HG03135 (cell line): ENCODE measurements at regions not wholly inside any gene's neighbourhood (a gene's known extent, or its start where the extent isn't known, plus 50 kb on each side); places are given as distances from the start of the nearest gene placed in this dataset.

Experiments
- ATAC-seq: cut with Tn5 transposase; IDR thresholded peaks from one replicate; pipeline ENCODE4 v1.9.1; 2021; ENCODE audit warnings: mild to moderate bottlenecking, moderate library complexity; ENCODE audit not compliant: unreplicated experiment

DNA sequence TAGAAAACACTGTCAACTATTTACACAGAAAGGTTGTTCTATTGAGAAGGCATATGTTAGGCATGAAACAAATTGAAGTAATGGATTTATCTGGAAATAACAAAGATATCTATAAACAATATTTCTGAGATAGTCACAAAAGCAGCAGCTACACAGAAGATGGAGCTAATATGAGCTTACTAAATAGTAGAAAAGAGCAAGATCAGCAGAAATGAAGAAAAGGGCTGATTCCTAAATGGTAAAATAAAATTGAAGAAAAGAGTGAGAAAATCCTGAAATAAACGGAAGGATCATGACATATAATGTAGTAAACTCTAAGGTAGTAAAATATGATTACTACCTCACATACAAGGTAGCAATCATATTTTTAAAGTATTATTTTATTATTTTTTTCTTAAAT is 1263.9 kb downstream of the FSCB start:
- no peak for ATAC-seq

DNA sequence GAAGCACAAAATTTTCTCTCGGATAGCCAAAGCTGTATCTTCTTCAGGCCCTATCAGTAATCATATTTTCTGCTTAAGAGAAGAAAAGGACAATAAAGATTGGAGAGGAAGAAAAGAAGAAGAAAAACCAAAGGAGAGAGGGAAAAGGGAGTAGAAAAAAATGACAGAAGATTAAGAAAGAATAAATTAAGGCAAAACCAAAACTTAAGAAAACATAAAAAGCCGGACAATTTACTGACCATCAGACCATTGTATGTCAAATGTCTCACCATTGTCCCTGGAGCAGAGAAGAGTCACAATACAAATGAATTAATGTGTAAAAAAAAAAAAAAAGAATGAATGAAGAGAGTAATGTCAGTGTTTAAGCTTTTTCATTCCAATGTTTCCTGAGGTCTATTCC is 1274.8 kb downstream of the FSCB start:
- ATAC-seq, result no peak

DNA sequence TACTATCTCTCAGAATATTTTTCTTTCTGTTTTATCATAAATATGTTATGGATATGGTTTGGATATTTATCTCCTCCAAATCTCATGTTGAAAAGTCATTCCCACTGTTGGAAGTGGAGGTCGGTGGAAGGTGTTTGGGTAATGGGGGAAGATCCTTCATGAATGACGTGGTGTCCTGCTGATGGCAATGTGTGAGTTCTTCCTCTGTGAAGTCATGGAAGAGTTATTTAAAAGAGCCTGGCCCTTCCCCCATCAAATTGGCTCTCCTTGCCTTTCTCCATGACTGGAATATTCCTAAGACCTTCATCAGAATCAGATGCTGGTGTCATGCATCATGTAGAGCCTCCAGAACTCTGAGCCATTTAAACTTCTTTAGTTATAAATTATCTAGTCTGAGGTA is 1291.6 kb downstream of the FSCB start:
- no peak for ATAC-seq

DNA sequence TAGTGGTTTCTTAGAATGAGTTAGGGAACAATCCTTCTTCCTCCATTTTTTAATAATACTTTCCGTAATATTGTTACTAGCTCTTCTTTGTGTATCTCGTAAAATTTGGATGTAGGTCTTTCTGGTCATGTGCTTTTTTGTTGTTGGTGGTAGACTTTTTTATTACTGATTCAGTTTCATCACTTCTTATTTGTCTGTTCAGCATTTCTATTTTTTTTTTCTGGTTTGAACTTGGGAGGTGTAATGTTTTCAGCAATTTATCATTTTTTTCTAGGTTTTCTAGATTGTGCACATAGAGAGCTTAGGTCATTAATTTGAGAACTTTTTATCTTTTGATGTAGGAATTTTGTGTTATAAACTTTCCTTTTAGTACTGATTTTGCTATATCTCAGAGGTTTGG is 1299.9 kb downstream of the FSCB start:
- no peak for ATAC-seq

DNA sequence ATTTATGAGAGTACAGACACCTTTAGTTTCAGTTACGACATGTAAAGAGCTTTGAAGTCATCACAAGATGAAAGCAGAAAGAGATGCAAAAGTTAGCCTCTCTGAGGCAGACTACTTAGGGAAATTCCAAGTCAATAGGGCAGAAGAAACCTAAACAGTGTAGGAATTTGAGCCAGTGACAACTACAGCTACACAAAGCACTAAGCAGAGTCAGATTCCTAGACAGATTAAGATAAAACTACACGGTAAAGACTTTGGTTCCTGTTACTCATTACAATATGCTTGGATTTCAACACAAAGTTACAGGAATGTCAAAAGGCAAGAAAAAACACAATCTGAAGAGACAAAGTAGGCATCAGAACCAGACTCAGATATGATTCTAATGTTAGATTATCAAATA is 1302.3 kb downstream of the FSCB start:
- ATAC-seq, result no peak

DNA sequence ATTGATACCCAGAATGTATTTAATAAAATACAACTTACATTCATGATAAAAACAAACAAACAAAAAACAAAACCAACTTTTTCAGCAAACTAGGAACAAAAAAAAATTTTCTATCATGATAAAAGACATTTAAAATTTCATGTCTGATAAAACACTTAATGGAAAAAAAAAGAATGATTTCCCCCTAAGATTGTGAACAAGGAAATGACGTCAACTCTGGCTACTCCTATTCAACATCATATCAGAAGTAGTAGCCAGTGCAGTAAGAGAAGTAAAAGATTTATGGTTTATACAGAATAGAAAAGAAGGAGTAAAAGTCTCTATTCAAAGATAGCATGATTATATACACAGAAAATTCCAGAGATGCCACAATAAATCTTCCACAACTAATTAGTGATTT is 1306.6 kb downstream of the FSCB start:
- no peak for ATAC-seq

DNA sequence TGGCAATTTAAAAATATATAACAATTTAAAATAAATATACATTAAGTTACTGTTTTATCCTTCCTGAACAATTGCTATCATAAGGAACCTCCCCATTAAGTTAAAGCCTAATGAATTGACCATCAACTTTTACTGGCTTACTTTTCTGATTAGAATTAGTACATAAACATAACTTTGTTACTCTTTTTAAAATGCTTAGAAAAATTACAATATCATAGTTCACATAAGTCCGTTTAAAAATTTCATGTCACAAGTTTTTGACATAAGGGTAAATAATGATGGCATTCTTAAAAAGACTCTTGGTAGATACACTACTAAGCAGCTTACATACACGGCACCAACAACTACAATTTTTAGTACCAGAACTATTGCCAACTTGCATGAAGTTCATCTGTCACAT is 1308.6 kb downstream of the FSCB start:
- ATAC-seq, result no peak

DNA sequence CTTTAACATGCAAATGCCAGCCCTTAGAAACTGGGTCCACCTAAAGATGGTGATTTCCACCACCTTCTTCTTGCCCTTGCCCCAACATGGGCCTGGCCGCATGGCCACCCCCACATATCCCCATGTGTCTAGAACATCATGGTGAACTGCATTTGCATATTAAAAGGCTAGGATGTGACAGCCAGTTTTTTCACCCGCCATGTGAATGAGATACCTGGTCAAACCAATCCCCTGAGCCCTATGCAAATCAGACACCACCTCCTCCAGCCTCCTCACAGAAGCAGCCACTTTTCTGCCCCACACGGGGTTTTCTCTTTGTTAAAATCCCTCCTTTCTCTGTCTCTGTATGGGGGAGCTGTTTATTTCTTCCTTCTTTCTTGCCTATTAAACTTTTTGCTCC is 1322.5 kb downstream of the FSCB start:
- ATAC-seq, result no peak

DNA sequence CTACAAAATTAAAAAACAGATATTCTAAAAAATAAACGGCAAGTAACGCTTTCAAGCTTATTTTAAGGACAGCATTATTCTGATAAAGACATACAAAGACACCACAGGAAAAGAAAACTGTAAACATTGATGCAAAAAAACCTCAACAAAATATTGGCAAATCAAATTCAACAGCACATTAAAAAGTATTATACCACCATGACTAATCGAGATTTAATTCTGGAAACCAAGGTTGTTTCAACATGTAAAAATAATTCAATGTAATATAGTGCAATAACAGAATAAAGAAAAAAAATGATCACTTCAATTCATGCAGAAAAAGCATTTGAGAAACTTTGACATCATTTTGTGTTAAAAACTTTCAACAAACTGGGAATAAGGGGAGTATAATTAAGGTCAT is 1323.2 kb downstream of the FSCB start:
- ATAC-seq, result no peak

DNA sequence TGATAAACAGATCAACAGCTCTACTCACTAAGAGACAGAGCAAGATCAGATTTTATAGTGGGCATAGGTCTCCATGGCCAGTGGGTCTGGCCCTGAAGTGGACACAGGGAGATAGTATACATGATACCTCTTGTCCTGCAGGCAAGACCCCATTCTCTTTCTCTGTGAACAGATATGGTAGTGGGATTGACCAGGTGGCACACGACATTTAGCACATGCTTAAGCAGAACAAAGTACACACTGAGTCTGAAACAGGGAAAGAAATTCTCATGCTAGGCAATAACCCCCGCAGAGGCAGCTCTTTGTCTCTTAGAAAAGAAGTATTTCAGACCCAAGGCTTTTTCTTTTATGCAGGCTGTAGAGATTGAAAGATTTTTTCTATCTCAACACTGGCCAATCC is 1331.2 kb downstream of the FSCB start:
- no peak for ATAC-seq

DNA sequence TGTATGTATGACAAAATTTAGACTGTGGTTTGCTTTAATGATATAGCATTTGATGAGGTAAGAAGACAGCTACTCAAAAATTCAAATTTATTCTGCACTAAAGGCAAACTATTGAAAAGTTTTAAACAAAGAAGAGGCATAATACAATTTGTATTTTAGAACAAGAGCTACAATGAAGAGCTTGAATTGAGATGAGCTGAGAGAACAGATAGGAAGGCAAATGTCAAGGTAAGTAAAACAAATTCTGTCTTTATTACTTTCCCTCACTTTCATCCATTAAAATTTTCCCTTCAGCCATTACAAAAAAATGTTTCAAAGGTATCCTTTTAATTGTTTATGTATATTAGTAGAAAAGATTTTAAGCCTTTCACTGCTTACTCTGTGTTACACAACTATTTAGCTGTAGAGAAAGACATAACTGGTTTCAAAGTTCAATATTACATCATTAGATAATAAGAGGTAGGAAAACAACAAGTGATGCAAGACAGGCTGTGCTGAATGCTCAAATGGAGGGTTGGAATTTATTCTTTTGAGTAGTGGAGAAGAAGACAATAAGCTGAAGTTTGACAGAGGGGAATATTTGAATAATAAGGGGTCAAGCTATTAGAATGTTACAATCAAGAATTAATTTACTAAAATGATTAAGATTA is 1334.1 kb downstream of the FSCB start:
- ATAC-seq, result no peak

DNA sequence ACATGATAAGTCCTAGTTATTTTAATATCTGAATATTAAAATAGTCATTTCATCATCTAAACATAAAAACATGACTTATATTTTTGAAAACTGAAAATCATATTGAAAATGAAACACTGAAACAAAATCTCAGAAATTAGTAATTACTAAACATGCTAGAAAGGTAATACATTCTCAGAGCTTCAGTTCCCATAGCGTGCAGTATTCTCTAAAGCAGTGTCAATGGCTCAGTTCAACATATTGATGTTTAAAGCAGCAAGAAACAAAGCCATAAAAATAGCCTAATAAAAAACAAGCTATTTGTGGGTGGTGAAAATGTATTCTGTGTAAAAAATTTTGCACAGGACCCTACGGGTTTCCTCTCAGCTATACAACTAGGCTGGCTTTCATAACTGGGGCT is 1337.4 kb downstream of the FSCB start:
- no peak for ATAC-seq

DNA sequence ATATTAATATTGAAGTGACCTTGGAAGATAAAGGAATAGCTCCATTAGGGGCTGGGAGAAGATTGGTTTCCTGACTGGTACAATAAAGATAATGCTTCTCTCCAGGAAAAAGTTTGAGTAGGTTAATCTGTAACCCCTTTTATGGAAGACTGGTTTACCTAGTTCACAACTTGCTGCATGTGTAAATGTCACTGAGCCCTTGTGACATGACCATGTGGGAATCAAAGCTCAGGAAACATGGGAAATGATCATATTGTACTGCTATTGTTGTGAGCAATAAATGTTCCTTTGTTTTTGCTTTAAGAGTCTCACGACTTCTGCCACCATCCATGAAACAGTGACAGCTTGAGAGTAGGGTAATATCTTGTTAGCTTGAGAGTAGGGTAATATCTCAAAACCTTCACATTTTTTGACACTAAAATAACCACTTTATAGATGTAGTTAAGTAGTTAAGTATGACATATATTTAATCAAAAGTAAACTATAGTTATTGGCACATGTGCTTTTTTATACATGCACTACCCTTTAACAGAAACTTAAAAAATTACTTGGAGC is 1338.6 kb downstream of the FSCB start:
- ATAC-seq, result no peak

DNA sequence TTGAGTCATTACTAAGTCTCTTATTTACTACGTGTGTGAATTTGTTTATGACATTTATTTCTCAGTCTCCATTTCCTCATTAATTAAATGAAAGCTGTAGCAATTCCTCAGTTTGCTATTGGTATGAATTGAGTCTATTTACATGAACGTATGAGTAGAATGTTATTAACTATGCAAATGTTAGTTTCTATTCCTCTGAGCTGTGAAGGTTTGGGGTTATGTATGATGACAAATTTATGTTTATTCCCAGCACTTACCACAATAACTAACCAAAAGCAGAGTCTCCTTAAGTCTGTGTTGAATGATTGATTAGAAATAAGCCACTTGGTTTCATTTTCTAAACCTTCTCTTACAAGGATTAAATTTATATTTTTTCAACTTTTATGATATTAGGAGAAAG is 1340.9 kb downstream of the FSCB start:
- peak; percentile 68 for ATAC-seq

DNA sequence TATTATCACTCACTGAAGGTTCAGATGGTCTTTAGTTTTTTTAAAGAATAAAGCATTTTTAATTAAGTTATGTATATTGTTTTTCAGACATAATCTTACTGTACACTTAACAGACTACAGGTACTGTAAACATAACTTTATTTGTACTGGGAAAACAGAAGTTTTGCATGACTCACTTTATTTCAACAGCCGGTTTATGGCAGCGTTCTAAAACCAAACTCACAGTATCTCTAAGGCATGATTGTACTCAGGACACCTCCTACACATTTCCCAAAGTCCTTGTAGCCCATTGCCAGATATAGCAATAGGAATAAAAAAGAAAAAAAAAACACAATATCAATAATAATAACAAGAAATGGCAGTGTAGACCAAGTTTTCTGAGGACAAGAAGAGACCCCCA is 1341.4 kb downstream of the FSCB start:
- no peak for ATAC-seq

DNA sequence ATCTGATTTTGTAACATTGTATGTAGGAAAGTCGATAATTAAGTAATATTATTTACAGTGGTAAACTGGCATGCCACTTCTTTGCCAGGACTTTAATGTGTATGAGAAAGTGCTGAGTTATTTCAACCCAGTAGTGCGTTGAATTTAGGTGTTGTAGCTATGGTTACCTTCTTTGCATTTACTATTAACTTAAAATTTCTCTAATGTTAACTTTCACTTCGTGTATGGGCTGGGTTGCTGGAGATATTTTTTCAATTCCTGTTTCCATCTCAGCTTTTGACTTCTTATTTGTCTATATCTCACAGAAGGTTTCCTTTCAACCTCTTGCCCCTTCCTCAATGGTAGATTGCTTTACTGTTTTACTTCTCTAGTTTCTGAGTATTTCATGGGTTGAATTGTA is 1345.6 kb downstream of the FSCB start:
- peak; percentile 50 for ATAC-seq

DNA sequence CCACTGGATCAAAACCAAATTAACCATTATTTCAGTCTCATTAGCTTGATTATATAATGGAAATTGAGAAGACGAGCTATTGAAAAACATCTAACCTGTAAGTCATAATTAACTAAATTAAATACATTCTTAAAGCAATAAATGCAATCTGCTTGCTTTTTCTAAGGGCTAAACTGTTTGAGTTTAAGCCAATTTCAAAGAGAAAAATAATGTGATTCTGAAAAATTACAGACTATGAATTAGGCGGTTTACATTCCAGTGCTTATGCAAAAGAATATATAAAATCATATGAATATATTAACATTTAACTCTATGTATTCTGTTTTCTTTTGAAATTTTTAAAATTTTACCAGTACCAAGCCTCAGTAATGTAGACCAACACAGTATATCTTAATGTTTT is 1349.4 kb downstream of the FSCB start:
- ATAC-seq, result no peak

DNA sequence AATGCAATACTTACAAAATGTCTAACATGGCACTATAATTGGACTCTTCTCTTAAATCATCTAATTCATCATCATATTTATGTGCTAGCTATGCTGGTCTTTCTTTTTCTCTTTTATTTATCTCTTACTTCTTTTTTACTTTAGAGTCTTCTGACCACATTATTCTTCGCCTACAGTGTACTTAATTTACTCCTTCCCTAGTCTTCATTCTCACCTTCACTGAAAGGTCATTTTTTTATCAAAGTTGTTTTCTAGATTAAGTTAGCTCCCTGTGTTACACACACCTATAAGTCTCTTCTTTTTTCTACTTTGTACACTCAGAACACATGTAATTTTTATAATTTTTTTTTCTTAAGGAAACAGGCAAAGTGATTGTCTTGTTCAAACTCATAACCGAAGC is 1351.2 kb downstream of the FSCB start:
- ATAC-seq, result no peak

DNA sequence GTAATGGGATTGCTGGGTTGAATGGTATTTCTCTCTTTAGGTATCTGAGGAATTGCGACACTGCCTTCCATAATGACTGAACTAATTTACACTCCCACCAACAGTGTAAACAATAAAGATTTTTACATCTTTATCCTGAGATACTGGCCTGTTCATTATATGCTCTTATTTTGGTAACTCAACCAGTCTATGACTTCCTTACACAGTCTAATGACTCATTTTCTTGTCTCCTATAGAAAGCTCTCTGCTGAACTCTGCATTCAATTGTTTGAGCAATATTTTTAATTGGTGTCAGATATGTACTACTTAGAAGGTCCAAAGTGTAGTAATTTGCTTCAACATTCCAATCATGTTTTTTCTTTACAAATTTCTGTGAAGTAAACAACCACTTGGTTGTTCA is 1351.8 kb downstream of the FSCB start:
- no peak for ATAC-seq

DNA sequence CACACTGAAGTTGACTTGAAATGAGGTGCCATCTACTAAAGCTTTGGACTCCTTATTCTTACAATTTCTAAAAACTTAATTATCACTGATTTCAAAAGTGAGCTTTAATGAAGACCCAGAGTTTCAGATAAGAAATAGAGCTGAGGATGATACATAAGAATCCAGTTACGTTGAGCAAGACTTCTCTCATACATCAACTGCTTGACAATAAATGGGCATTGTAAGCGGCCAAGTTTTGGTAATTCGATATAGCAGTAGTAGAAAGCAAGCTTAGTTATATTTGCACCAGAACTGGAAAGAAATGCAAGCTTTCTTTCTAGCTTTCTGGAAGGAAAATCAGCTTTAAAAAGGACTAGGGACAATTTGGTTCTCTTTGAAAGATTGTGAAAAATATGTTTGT is 1359.6 kb downstream of the FSCB start:
- ATAC-seq, result no peak

DNA sequence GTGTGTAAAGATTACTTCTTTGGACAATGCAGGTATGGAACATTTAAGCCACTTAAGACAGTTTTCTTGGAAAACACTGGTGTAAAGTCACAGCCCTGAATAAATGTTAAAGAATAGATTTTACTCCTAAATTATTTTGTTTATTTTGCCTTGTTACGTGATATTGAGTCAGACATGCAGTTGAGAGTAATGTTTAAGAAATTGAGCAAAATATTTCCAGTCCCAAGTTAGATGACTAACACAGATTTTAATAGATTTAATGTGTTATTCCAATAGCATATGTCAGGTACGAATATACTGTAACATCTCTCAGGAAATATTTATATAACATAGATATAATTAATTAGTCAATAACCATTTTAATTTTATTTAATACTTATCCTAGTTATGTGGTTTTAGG is 1361.7 kb downstream of the FSCB start:
- no peak for ATAC-seq

DNA sequence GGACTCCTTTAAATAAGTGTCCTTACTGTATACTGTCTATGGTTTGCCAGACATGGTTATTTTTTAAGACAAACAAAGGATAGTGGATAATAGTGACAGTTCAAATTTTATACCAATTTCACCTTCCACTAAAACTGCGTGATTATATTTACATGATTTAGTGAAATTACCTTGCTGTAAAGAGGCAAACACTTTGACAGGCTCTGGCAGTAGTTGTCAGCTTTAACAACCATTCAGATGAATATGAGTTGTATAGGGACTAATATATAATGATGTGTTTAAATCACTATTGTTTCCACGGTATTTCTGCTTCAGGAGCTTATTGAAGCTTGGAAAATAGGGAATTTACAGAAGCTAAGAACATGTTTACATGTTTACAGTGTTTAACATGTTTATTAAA is 1364.0 kb downstream of the FSCB start:
- ATAC-seq, result no peak

DNA sequence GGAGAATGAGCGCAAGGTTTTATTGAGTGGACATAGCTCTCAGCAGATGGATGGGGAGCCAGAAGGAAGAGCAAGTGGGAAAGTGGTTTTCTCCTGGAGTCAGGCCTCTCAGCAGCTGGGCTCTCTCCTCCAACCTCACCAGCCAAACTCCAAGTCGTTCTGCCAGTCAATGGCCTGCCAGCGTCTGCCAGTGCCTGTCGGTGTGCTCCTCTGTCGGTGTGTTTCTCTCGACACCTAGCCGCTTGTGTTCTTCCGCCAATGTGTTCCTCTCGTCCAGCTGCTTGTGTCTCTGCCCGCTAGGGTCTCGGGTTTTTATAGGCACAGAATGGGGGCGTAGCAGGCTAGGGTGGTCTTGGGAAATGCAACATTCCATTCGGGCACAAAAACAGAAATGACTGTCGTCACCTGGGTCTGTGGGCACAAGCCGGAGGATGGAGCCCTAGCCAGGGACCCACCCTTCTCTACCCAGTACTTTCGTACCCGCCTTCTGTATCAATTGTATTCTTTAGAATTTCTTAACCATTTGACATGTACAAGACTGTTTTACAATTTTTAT is 1365.4 kb downstream of the FSCB start:
- ATAC-seq, result no peak
